Mucosa of rectum (tissue), 2 donors: ENCODE measurements at regions not wholly inside any gene's neighbourhood (a gene's known extent, or its start where the extent isn't known, plus 50 kb on each side); places are given as distances from the start of the nearest gene placed in this dataset.

Source experiments
- H3K27ac ChIP-seq, 2 donors: one replicate each; pipeline ENCODE4 v1.7.0; 2013; ENCODE audit warnings: inconsistent platforms in 2 of 2, low read depth in 2 of 2, low read length in 2 of 2
- H3K27me3 ChIP-seq, 2 donors: one replicate each; pipeline ENCODE4 v1.7.0; 2013; ENCODE audit warnings: low read length in 2 of 2; ENCODE audit not compliant: control insufficient read depth in 2 of 2, insufficient read depth in 2 of 2
- H3K36me3 ChIP-seq, 2 donors: one replicate each; pipeline ENCODE4 v1.7.0; 2013; ENCODE audit warnings: low read length in 2 of 2; ENCODE audit not compliant: control insufficient read depth in 2 of 2, insufficient read depth in 2 of 2
- H3K4me1 ChIP-seq, 2 donors: one replicate each; pipeline ENCODE4 v1.7.0; 2013; ENCODE audit warnings: low read length in 2 of 2, mild to moderate bottlenecking in 1 of 2; ENCODE audit not compliant: control insufficient read depth in 2 of 2, insufficient read depth in 2 of 2
- H3K4me3 ChIP-seq, 2 donors: one replicate each; pipeline ENCODE4 v1.7.0; 2013; ENCODE audit warnings: low read length in 2 of 2
- H3K9ac ChIP-seq, 2 donors: one replicate each; pipeline ENCODE4 v1.7.0; 2013; ENCODE audit warnings: low read length in 2 of 2, low read depth in 1 of 2, mild to moderate bottlenecking in 1 of 2
- H3K9me3 ChIP-seq, 2 donors: one replicate each; pipeline ENCODE4 v1.7.0; 2013; ENCODE audit warnings: low read length in 2 of 2; ENCODE audit not compliant: control insufficient read depth in 2 of 2
- donor health status: healthy.
- donor health status: Normal muscosa, but diverticular disease.

- H3K27me3 ChIP-seq = no peaks in the 10 kb centered on the region
- no peaks in the 10 kb centered on the region for H3K4me1 ChIP-seq
- H3K9me3 ChIP-seq = no peaks in the 10 kb centered on the region
- H3K4me3 ChIP-seq = no peak overlapping the region
- H3K27ac ChIP-seq = no peak overlapping the region
- no peak overlapping the region for H3K9ac ChIP-seq
- H3K36me3 ChIP-seq = no peaks in the 10 kb centered on the region
These were observed 1595.6 kb downstream of the SI start for GRCh38 chr3:163482695-163483094.

GRCh38 chr3:163481738-163482137, 1596.6 kb downstream of the SI start:
- Histone ChIP-seq H3K27ac (no peak overlapping the region), H3K36me3 (no peaks in the 10 kb centered on the region), H3K4me1 (no peaks in the 10 kb centered on the region), H3K4me3 (no peak overlapping the region), H3K9ac (no peak overlapping the region), H3K27me3 (no peaks in the 10 kb centered on the region), H3K9me3 (no peaks in the 10 kb centered on the region)

- Histone ChIP-seq H3K4me3 (no peak overlapping the region), H3K9ac (no peak overlapping the region), H3K4me1 (no peaks in the 10 kb centered on the region), H3K36me3 (no peaks in the 10 kb centered on the region), H3K9me3 (no peaks in the 10 kb centered on the region), H3K27ac (no peak overlapping the region), H3K27me3 (no peaks in the 10 kb centered on the region)
These were observed 1602.1 kb downstream of the SI start for GRCh38 chr3:163476179-163476578.

GRCh38 chr3:163474766-163475165, 1603.5 kb downstream of the SI start:
- Histone ChIP-seq H3K36me3 (no peaks in the 10 kb centered on the region), H3K4me3 (no peak overlapping the region), H3K9ac (no peak overlapping the region), H3K27ac (no peak overlapping the region), H3K4me1 (no peaks in the 10 kb centered on the region), H3K27me3 (no peaks in the 10 kb centered on the region), H3K9me3 (no peaks in the 10 kb centered on the region)

- no peak overlapping the region for H3K27ac ChIP-seq
- H3K9me3 ChIP-seq = no peaks in the 10 kb centered on the region
- no peaks in the 10 kb centered on the region for H3K27me3 ChIP-seq
- H3K4me1 ChIP-seq = no peaks in the 10 kb centered on the region
- H3K36me3 ChIP-seq = no peaks in the 10 kb centered on the region
- no peak overlapping the region for H3K4me3 ChIP-seq
- H3K9ac ChIP-seq = no peak overlapping the region
These were observed 1609.6 kb downstream of the SI start for GRCh38 chr3:163468531-163469335.

- no peaks in the 10 kb centered on the region for H3K27me3 ChIP-seq
- peaks cover 0 to 2% of the 10 kb centered on the region in 2 donors for H3K9me3 ChIP-seq
- H3K9ac ChIP-seq = no peak overlapping the region
- no peaks in the 10 kb centered on the region for H3K4me1 ChIP-seq
- no peak overlapping the region for H3K27ac ChIP-seq
- H3K4me3 ChIP-seq = no peak overlapping the region
- H3K36me3 ChIP-seq = no peaks in the 10 kb centered on the region
These were observed 1615.8 kb downstream of the SI start for GRCh38 chr3:163462446-163462845.

- Histone ChIP-seq H3K4me1 (no peaks in the 10 kb centered on the region), H3K36me3 (no peaks in the 10 kb centered on the region), H3K9ac (no peak overlapping the region), H3K9me3 (no peaks in the 10 kb centered on the region), H3K27ac (no peak overlapping the region), H3K4me3 (no peak overlapping the region), H3K27me3 (no peaks in the 10 kb centered on the region)
These were observed 1627.6 kb downstream of the SI start for GRCh38 chr3:163450698-163451097.

GRCh38 chr3:163438760-163439159, 1639.5 kb downstream of the SI start:
- no peaks in the 10 kb centered on the region for H3K36me3 ChIP-seq
- no peaks in the 10 kb centered on the region for H3K27me3 ChIP-seq
- no peak overlapping the region for H3K9ac ChIP-seq
- no peak overlapping the region for H3K27ac ChIP-seq
- H3K4me3 ChIP-seq = no peak overlapping the region
- H3K9me3 ChIP-seq = peaks cover 0 to 2% of the 10 kb centered on the region in 2 donors
- no peaks in the 10 kb centered on the region for H3K4me1 ChIP-seq

- Histone ChIP-seq H3K9ac (no peak overlapping the region), H3K36me3 (no peaks in the 10 kb centered on the region), H3K4me1 (no peaks in the 10 kb centered on the region), H3K27ac (no peak overlapping the region), H3K4me3 (no peak overlapping the region), H3K9me3 (no peaks in the 10 kb centered on the region), H3K27me3 (no peaks in the 10 kb centered on the region)
These were observed 1655.6 kb downstream of the SI start for GRCh38 chr3:163422671-163423070.

- Histone ChIP-seq H3K27ac (no peak overlapping the region), H3K9ac (no peak overlapping the region), H3K4me3 (no peak overlapping the region), H3K4me1 (no peaks in the 10 kb centered on the region), H3K27me3 (no peaks in the 10 kb centered on the region), H3K9me3 (no peaks in the 10 kb centered on the region), H3K36me3 (no peaks in the 10 kb centered on the region)
These were observed 1686.7 kb downstream of the SI start for GRCh38 chr3:163391407-163392181.
